Lung (tissue), 11 donors: ENCODE measurements at regions not wholly inside any gene's neighbourhood (a gene's known extent, or its start where the extent isn't known, plus 50 kb on each side); places are given as distances from the start of the nearest gene placed in this dataset.
A peak's percentile ranks its signal among the peaks of the same experiment; 100 is the strongest.

Experiments used
- ATAC-seq: fragments of 200-7000 bp; cut with Tn5 transposase; one replicate; pipeline ENCODE4 v1.9.1; 2020; ENCODE audit warnings: moderate number of reproducible peaks; ENCODE audit not compliant: insufficient read depth, low FRiP score
- DNase-seq, 3 donors: peaks; one replicate each; pipeline ENCODE4 v3.0.0-alpha.2; 2013 to 2017
- H3K27ac ChIP-seq, 2 donors: one replicate each; pipeline ENCODE4 v1.5.1; 2013; ENCODE audit warnings: mild to moderate bottlenecking in 2 of 2, moderate library complexity in 2 of 2, control low read depth in 1 of 2, inconsistent platforms in 1 of 2, low read depth in 1 of 2, low read length in 1 of 2
- H3K27me3 ChIP-seq, 3 donors: one replicate each; pipeline ENCODE4 v1.5.1; 2013; ENCODE audit warnings: low read length in 2 of 3; ENCODE audit not compliant: control insufficient read depth in 3 of 3, insufficient read depth in 3 of 3
- H3K36me3 ChIP-seq, 4 donors: one replicate each; pipeline ENCODE4 v1.5.1; 2013; ENCODE audit warnings: low read length in 4 of 4, mild to moderate bottlenecking in 1 of 4, moderate library complexity in 1 of 4; ENCODE audit not compliant: control insufficient read depth in 4 of 4, insufficient read depth in 4 of 4
- H3K4me1 ChIP-seq, 5 donors: one replicate each; pipeline ENCODE4 v1.5.1; 2013; ENCODE audit warnings: low read length in 5 of 5, mild to moderate bottlenecking in 2 of 5, moderate library complexity in 1 of 5; ENCODE audit not compliant: control insufficient read depth in 5 of 5, insufficient read depth in 5 of 5
- H3K4me3 ChIP-seq: one replicate; pipeline ENCODE4 v1.5.1; 2013; ENCODE audit warnings: mild to moderate bottlenecking, control low read depth, moderate library complexity
- H3K9ac ChIP-seq, 2 donors: one replicate each; pipeline ENCODE4 v1.5.1; 2013; ENCODE audit warnings: low read length in 2 of 2, control low read depth in 1 of 2; ENCODE audit not compliant: insufficient read depth in 1 of 2
- H3K9me3 ChIP-seq, 4 donors: one replicate each; pipeline ENCODE4 v1.5.1; 2013; ENCODE audit warnings: low read length in 3 of 4, mild to moderate bottlenecking in 1 of 4, moderate library complexity in 1 of 4; ENCODE audit not compliant: control insufficient read depth in 4 of 4, insufficient read depth in 3 of 4
- WGBS, 2 donors: extraction: QIAGEN DNeasy Blood & Tissue Kit; methylation state at CpG; one replicate each; pipeline ENCODE4 v1.1.7; 2013; 5-methylcytosine and 5-hydroxymethylcytosine counted together
- TF ChIP-seq, protein P1 (sequence below): IDR thresholded peaks from 2 replicates; pipeline ENCODE4 v1.5.1; 2012; ENCODE audit warnings: mild to moderate bottlenecking; ENCODE audit errors: control extremely low read depth, extremely low read depth
- donor health status: control.
- donor health status: control.
- donor health status: Bipolar disorder and iron deficiency.
- donor health status: healthy.
- donor health status: DM: yes; HTN: yes; CAD: no.

- WGBS, 2 donors, result 71 to 83% methylated on average over 6 of the region's 6 CpGs
- Histone ChIP-seq H3K9ac (no peak overlapping the region), H3K9me3 (no peaks in the 10 kb centered on the region), H3K36me3 (no peaks in the 10 kb centered on the region), H3K4me3 (no peak overlapping the region), H3K27ac (no peak overlapping the region), H3K27me3 (no peaks in the 10 kb centered on the region), H3K4me1 (no peaks in the 10 kb centered on the region)
- DNase-seq, result peak in 2 of 3 donors; percentile 14 to 26
- no peak for ATAC-seq
- TF ChIP-seq, protein P1, sequence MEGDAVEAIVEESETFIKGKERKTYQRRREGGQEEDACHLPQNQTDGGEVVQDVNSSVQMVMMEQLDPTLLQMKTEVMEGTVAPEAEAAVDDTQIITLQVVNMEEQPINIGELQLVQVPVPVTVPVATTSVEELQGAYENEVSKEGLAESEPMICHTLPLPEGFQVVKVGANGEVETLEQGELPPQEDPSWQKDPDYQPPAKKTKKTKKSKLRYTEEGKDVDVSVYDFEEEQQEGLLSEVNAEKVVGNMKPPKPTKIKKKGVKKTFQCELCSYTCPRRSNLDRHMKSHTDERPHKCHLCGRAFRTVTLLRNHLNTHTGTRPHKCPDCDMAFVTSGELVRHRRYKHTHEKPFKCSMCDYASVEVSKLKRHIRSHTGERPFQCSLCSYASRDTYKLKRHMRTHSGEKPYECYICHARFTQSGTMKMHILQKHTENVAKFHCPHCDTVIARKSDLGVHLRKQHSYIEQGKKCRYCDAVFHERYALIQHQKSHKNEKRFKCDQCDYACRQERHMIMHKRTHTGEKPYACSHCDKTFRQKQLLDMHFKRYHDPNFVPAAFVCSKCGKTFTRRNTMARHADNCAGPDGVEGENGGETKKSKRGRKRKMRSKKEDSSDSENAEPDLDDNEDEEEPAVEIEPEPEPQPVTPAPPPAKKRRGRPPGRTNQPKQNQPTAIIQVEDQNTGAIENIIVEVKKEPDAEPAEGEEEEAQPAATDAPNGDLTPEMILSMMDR, result no peak
These were observed 787.9 kb upstream of the FANCL start for GRCh38 chr2:59029058-59029457.

DNA sequence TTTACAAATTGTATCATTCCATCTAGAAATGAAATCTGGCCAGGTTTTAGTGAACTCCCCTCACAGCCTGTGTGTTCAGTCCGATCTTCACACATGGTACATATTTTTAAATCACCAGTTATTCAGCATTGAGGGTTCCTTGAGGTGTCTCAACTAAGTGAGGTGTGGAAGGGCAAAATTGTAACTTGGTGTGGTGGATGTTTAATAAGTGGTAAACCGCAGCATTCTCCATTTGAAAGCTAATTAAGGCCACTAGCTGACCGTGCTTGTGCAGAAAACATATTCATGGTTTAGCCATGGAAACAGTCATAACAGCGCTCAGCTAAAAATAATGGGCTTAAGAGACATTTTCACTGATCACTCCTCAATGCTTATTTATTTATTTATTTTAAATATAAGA, 786.2 kb upstream of the FANCL start:
- TF ChIP-seq, protein P1, result no peak
- ATAC-seq, result no peak

DNA sequence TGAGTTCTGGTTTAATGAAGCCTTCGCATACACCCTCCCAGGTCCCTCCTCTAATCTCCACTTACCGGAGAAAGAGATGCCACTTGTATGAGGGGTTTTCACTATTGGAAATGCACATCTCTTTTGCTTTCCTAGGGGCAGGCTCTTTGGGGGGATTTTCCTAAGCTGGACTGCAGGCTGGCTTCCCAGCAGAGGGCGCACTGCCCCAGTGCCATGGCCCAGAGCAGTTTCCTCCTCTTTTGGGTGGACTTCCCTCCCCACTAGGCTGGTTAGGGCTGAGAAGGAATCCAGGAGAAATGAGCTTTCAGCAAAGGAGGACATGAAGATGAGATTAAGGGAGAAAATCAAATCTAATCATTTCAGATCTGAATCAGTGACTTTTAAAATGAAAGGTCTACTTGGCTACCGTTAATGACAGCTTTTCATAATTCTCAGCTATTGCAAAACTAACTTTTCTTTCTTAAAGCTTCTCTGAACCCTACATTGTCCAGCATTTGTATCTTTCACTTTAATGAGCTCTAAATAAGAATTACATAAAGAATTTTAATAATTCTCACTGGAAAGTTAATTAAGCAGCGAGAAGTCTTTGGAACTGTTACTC, 784.1 kb upstream of the FANCL start:
- WGBS, 2 donors, result 63 to 67% methylated on average over 5 of the region's 5 CpGs
- no peak overlapping the region for H3K9ac ChIP-seq
- no peak overlapping the region for H3K27ac ChIP-seq
- H3K9me3 ChIP-seq, result no peaks in the 10 kb centered on the region
- DNase-seq (peak; percentile 58 to 69 (median 61)), ATAC-seq (peak; percentile 55)
- H3K27me3 ChIP-seq, result no peaks in the 10 kb centered on the region
- TF ChIP-seq, protein P1, result peak; percentile 17
- H3K36me3 ChIP-seq, result no peaks in the 10 kb centered on the region
- no peaks in the 10 kb centered on the region for H3K4me1 ChIP-seq
- H3K4me3 ChIP-seq, result no peak overlapping the region

More for the DNA sequence above, 786.2 kb upstream of the FANCL start:
- no peaks in the 10 kb centered on the region for H3K4me1 ChIP-seq
- no peak overlapping the region for H3K4me3 ChIP-seq
- no peak overlapping the region for H3K27ac ChIP-seq
- no peak overlapping the region for H3K9ac ChIP-seq
- 83 to 90% methylated on average over 4 of the region's 4 CpGs for WGBS, 2 donors
- no peaks in the 10 kb centered on the region for H3K36me3 ChIP-seq
- no peak for DNase-seq
- H3K9me3 ChIP-seq, result no peaks in the 10 kb centered on the region
- no peaks in the 10 kb centered on the region for H3K27me3 ChIP-seq

- ATAC-seq, result no peak
- WGBS, 2 donors, result 88% methylated on average over 1 of the region's 1 CpG
- TF ChIP-seq, protein P1, result no peak
These were observed 780.7 kb upstream of the FANCL start for GRCh38 chr2:59021786-59022185.

More at GRCh38 chr2:59021786-59022185, 780.7 kb upstream of the FANCL start:
- Histone ChIP-seq H3K9ac (no peak overlapping the region), H3K27me3 (no peaks in the 10 kb centered on the region), H3K27ac (no peak overlapping the region), H3K4me1 (no peaks in the 10 kb centered on the region), H3K9me3 (no peaks in the 10 kb centered on the region), H3K36me3 (no peaks in the 10 kb centered on the region), H3K4me3 (no peak overlapping the region)
- DNase-seq, result no peak
